HG03354 (cell line): ENCODE measurements at regions not wholly inside any gene's neighbourhood (a gene's known extent, or its start where the extent isn't known, plus 50 kb on each side); places are given as distances from the start of the nearest gene placed in this dataset.
"Not testable (repeated sequence)": the region's sequence is repeated elsewhere in the genome, so short reads cannot be mapped to it uniquely, and the experiment has no call there.

ENCODE experiments used
- ATAC-seq: cut with Tn5 transposase; IDR thresholded peaks from one replicate; pipeline ENCODE4 v1.9.1; 2021; ENCODE audit warnings: mild to moderate bottlenecking; ENCODE audit not compliant: unreplicated experiment, poor library complexity, severe bottlenecking

- no peak for ATAC-seq
Measured at GRCh38 chr1:238443687-238444086, 553.0 kb upstream of the ZP4 start.

GRCh38 chr1:238439511-238439910 is 548.8 kb upstream of the ZP4 start:
- ATAC-seq: no peak

GRCh38 chr1:238438311-238439270 is 547.9 kb upstream of the ZP4 start:
- ATAC-seq: no peak

GRCh38 chr1:238429703-238430102 is 539.0 kb upstream of the ZP4 start:
- not testable (repeated sequence) for ATAC-seq

GRCh38 chr1:238419209-238419608 is 528.5 kb upstream of the ZP4 start:
- ATAC-seq: no peak

GRCh38 chr1:238409932-238410331 is 519.2 kb upstream of the ZP4 start:
- no peak for ATAC-seq

- no peak for ATAC-seq
Measured at GRCh38 chr1:238409191-238409850, 518.6 kb upstream of the ZP4 start.

GRCh38 chr1:238408737-238409136 is 518.0 kb upstream of the ZP4 start:
- no peak for ATAC-seq

- no peak for ATAC-seq
Measured at GRCh38 chr1:238406098-238406860, 515.6 kb upstream of the ZP4 start.

GRCh38 chr1:238404921-238405320 is 514.2 kb upstream of the ZP4 start:
- ATAC-seq: no peak

- no peak for ATAC-seq
Measured at GRCh38 chr1:238404481-238404880, 513.8 kb upstream of the ZP4 start.

- ATAC-seq: no peak
Measured at GRCh38 chr1:238401144-238401543, 510.4 kb upstream of the ZP4 start.

- no peak for ATAC-seq
Measured at GRCh38 chr1:238399558-238399957, 508.8 kb upstream of the ZP4 start.

- no peak for ATAC-seq
Measured at GRCh38 chr1:238396140-238396539, 505.4 kb upstream of the ZP4 start.

- ATAC-seq: no peak
Measured at GRCh38 chr1:238384381-238384780, 493.7 kb upstream of the ZP4 start.

GRCh38 chr1:238380167-238380566 is 489.4 kb upstream of the ZP4 start:
- no peak for ATAC-seq

- ATAC-seq: not testable (repeated sequence)
Measured at GRCh38 chr1:238379446-238379845, 488.7 kb upstream of the ZP4 start.

GRCh38 chr1:238377280-238377919 is 486.7 kb upstream of the ZP4 start:
- ATAC-seq: no peak

- no peak for ATAC-seq
Measured at GRCh38 chr1:238370599-238370998, 479.9 kb upstream of the ZP4 start.
